GM03348 (cell line): ENCODE measurements at regions not wholly inside any gene's neighbourhood (a gene's known extent, or its start where the extent isn't known, plus 50 kb on each side); places are given as distances from the start of the nearest gene placed in this dataset.
"Not testable (repeated sequence)": the region's sequence is repeated elsewhere in the genome, so short reads cannot be mapped to it uniquely, and the experiment has no call there.

ENCODE experiments used
- DNase-seq: peaks from one replicate; pipeline ENCODE4 v3.0.0; 2012; ENCODE audit warnings: low spot score

- DNase-seq, result no peak
These were observed 115.6 kb upstream of the KLF14 start for GRCh38 chr7:130849604-130850003.

GRCh38 chr7:130850956-130851355 is 116.9 kb upstream of the KLF14 start:
- DNase-seq, result no peak

- DNase-seq, result no peak
These were observed 118.9 kb upstream of the KLF14 start for GRCh38 chr7:130852867-130853266.

GRCh38 chr7:130853503-130854279 is 119.7 kb upstream of the KLF14 start:
- peak; percentile 66 for DNase-seq

GRCh38 chr7:130854481-130854880 is 120.5 kb upstream of the KLF14 start:
- no peak for DNase-seq

- no peak for DNase-seq
These were observed 122.9 kb upstream of the KLF14 start for GRCh38 chr7:130856866-130857265.

- DNase-seq, result not testable (repeated sequence)
These were observed 126.8 kb upstream of the KLF14 start for GRCh38 chr7:130860832-130861231.

GRCh38 chr7:130865408-130866236 is 131.6 kb upstream of the KLF14 start:
- DNase-seq, result no peak

- DNase-seq, result no peak
These were observed 133.0 kb upstream of the KLF14 start for GRCh38 chr7:130867039-130867438.

- DNase-seq, result no peak
These were observed 133.7 kb upstream of the KLF14 start for GRCh38 chr7:130867581-130868136.

- DNase-seq, result no peak
These were observed 134.1 kb upstream of the KLF14 start for GRCh38 chr7:130868139-130868538.

- no peak for DNase-seq
These were observed 135.9 kb upstream of the KLF14 start for GRCh38 chr7:130869918-130870317.

GRCh38 chr7:130872341-130872740 is 138.3 kb upstream of the KLF14 start:
- no peak for DNase-seq

GRCh38 chr7:130872756-130873448 is 138.9 kb upstream of the KLF14 start:
- DNase-seq, result no peak

- no peak for DNase-seq
These were observed 140.3 kb upstream of the KLF14 start for GRCh38 chr7:130874071-130874915.

- DNase-seq, result peak; percentile 47
These were observed 141.3 kb upstream of the KLF14 start for GRCh38 chr7:130875265-130875741.

- no peak for DNase-seq
These were observed 141.9 kb upstream of the KLF14 start for GRCh38 chr7:130875901-130876300.

GRCh38 chr7:130877236-130877990 is 143.4 kb upstream of the KLF14 start:
- no peak for DNase-seq

- no peak for DNase-seq
These were observed 143.9 kb upstream of the KLF14 start for GRCh38 chr7:130877991-130878305.

GRCh38 chr7:130878785-130879184 is 144.8 kb upstream of the KLF14 start:
- DNase-seq, result no peak

- DNase-seq, result no peak
These were observed 145.2 kb upstream of the KLF14 start for GRCh38 chr7:130879191-130879590.
